PC-9 (cell line): ENCODE measurements at regions not wholly inside any gene's neighbourhood (a gene's known extent, or its start where the extent isn't known, plus 50 kb on each side); places are given as distances from the start of the nearest gene placed in this dataset.

Experiments
- BruUV-seq: library from RNA; stranded (reverse); fragments of 400-500 nt; replicated peaks from 2 replicates; lab custom pipeline; 2021; lab: Mats Ljungman, UMichigan
- CTCF ChIA-PET: fragments of 300-600 bp; sonication (Branson Sonifier 250); formaldehyde crosslinking; loops from one replicate; lab custom pipeline; 2022; ENCODE audit warnings: antibody characterized with exemption; lab: Charles Lee
- POLR2A ChIA-PET: fragments of 300-600 bp; sonication (Branson Sonifier 250); formaldehyde crosslinking; loops from one replicate; lab custom pipeline; 2022; ENCODE audit warnings: antibody characterized with exemption; ENCODE audit not compliant: unreplicated experiment; lab: Charles Lee
- DNase-seq, 2 experiments: peaks; one replicate each; pipeline versions ENCODE4 v3.0.0 to v3.0.0-alpha.2; 2015 to 2022; ENCODE audit warnings: mixed read lengths in 1 of 2
- H2AFZ ChIP-seq: fragments of 200-600 bp; sonication (generic); 2 replicates; pipeline ENCODE4 v1.8.1; 2017; ENCODE audit warnings: antibody characterized with exemption
- H3F3A ChIP-seq: fragments of 200-600 bp; sonication (generic); 2 replicates; pipeline ENCODE4 v1.8.1; 2017; ENCODE audit warnings: antibody characterized with exemption, mild to moderate bottlenecking, low read depth; ENCODE audit not compliant: insufficient read depth
- H3K27ac ChIP-seq: fragments of 200-600 bp; sonication (generic); 2 replicates; pipeline ENCODE4 v1.6.1; 2016; ENCODE audit warnings: mixed run types
- H3K27me3 ChIP-seq: fragments of 200-600 bp; sonication (generic); 2 replicates; pipeline ENCODE4 v1.6.1; 2016; ENCODE audit warnings: low read depth, mixed run types; ENCODE audit not compliant: insufficient read depth
- H3K36me3 ChIP-seq: fragments of 200-600 bp; sonication (generic); 2 replicates; pipeline ENCODE4 v1.6.1; 2016; ENCODE audit warnings: low read depth, mixed run types
- H3K4me1 ChIP-seq: fragments of 200-600 bp; sonication (generic); replicated peaks from 2 replicates; pipeline ENCODE4 v1.6.1; 2016; ENCODE audit warnings: mixed run types; ENCODE audit not compliant: insufficient read depth
- H3K4me2 ChIP-seq: fragments of 200-600 bp; sonication (generic); 2 replicates; pipeline ENCODE4 v1.6.1; 2017; ENCODE audit warnings: mixed run types
- H3K4me3 ChIP-seq: fragments of 200-600 bp; sonication (generic); 2 replicates; pipeline ENCODE4 v1.6.1; 2016; ENCODE audit warnings: mixed run types
- H3K79me2 ChIP-seq: fragments of 200-600 bp; sonication (generic); 2 replicates; pipeline ENCODE4 v1.6.1; 2017; ENCODE audit warnings: low read depth, mixed run types
- H3K9me2 ChIP-seq: fragments of 200-600 bp; sonication (generic); 2 replicates; pipeline ENCODE4 v1.8.1; 2017; ENCODE audit warnings: mild to moderate bottlenecking; ENCODE audit not compliant: insufficient read depth
- H3K9me3 ChIP-seq: fragments of 200-600 bp; sonication (generic); 2 replicates; pipeline ENCODE4 v1.8.1; 2016; ENCODE audit warnings: low read depth; ENCODE audit not compliant: insufficient read depth
- H4K20me1 ChIP-seq: fragments of 200-600 bp; sonication (generic); 2 replicates; pipeline ENCODE4 v1.8.1; 2017; ENCODE audit not compliant: insufficient read depth
- CTCF ChIP-seq: fragments of 200-600 bp; sonication (generic); conservative IDR thresholded peaks from 2 replicates; pipeline ENCODE4 v1.6.1; 2017; ENCODE audit warnings: mixed run types, antibody characterized with exemption, mild to moderate bottlenecking, moderate library complexity
- EZH2 ChIP-seq: fragments of 200-600 bp; sonication (generic); IDR thresholded peaks from 2 replicates; pipeline ENCODE4 v1.8.0; 2017; ENCODE audit warnings: antibody characterized with exemption, low read depth
- intact Hi-C: fragments of 100-400 bp; cut with micrococcal nuclease; formaldehyde crosslinking; loops from one replicate; pipeline ENCODE4 v1.10.0; 2022; ENCODE audit not compliant: unreplicated experiment

- BruUV-seq = no TSS peak
- H3K9me3 ChIP-seq = no peaks in the 10 kb centered on the region
- H4K20me1 ChIP-seq = no peaks in the 10 kb centered on the region
- H3K4me1 ChIP-seq = no peaks in the 10 kb centered on the region
- H3K27me3 ChIP-seq = no peaks in the 10 kb centered on the region
- H3F3A ChIP-seq = no peaks in the 10 kb centered on the region
- CTCF ChIA-PET = no interaction called here
- POLR2A ChIA-PET = no interaction called here
- H3K79me2 ChIP-seq = no peaks in the 10 kb centered on the region
- no peak for DNase-seq
- TF ChIP-seq EZH2 (no peak), CTCF (no peak)
- H3K27ac ChIP-seq = no peak overlapping the region
- H3K36me3 ChIP-seq = no peaks in the 10 kb centered on the region
- no peak overlapping the region for H2AFZ ChIP-seq
- no peak overlapping the region for H3K4me2 ChIP-seq
- H3K9me2 ChIP-seq = no peaks in the 10 kb centered on the region
- no peak overlapping the region for H3K4me3 ChIP-seq
- intact Hi-C loops = no loop called here
These were observed 669.8 kb downstream of the IQCM start for GRCh38 chr4:149145803-149146202.

GRCh38 chr4:149144060-149144459, 671.6 kb downstream of the IQCM start:
- Histone ChIP-seq H3K4me1 (no peaks in the 10 kb centered on the region), H3K27ac (no peak overlapping the region), H3K4me3 (no peak overlapping the region), H4K20me1 (no peaks in the 10 kb centered on the region), H3K27me3 (no peaks in the 10 kb centered on the region), H3K79me2 (no peaks in the 10 kb centered on the region), H3K4me2 (no peak overlapping the region), H3K9me3 (no peaks in the 10 kb centered on the region), H3K36me3 (no peaks in the 10 kb centered on the region), H3K9me2 (no peaks in the 10 kb centered on the region), H2AFZ (no peak overlapping the region), H3F3A (no peaks in the 10 kb centered on the region)
- intact Hi-C loops = no loop called here
- POLR2A ChIA-PET = no interaction called here
- BruUV-seq = no TSS peak
- no peak for DNase-seq
- TF ChIP-seq CTCF = no peak
- no peak for TF ChIP-seq EZH2
- CTCF ChIA-PET = no interaction called here

- Histone ChIP-seq H2AFZ (no peak overlapping the region), H3K36me3 (no peaks in the 10 kb centered on the region), H3F3A (no peaks in the 10 kb centered on the region), H3K9me3 (no peaks in the 10 kb centered on the region), H3K27me3 (no peaks in the 10 kb centered on the region), H3K79me2 (no peaks in the 10 kb centered on the region), H4K20me1 (no peaks in the 10 kb centered on the region), H3K9me2 (no peaks in the 10 kb centered on the region), H3K4me2 (no peak overlapping the region), H3K4me1 (no peaks in the 10 kb centered on the region), H3K27ac (no peak overlapping the region), H3K4me3 (no peak overlapping the region)
- no TSS peak for BruUV-seq
- TF ChIP-seq CTCF = no peak
- TF ChIP-seq EZH2 = no peak
- DNase-seq = no peak
- intact Hi-C loops = no loop called here
- CTCF ChIA-PET = no interaction called here
- POLR2A ChIA-PET = no interaction called here
These were observed 674.3 kb downstream of the IQCM start for GRCh38 chr4:149141391-149141790.
